GM06990 (cell line): ENCODE measurements at regions not wholly inside any gene's neighbourhood (a gene's known extent, or its start where the extent isn't known, plus 50 kb on each side); places are given as distances from the start of the nearest gene placed in this dataset.

Experiments
- DNase-seq: peaks from one replicate; pipeline ENCODE4 v3.0.0-alpha.2; 2011; ENCODE audit not compliant: insufficient read length; ENCODE audit errors: extremely low read depth
- H3K27me3 ChIP-seq: replicated peaks from 2 replicates; pipeline ENCODE4 v1.6.0; 2011; ENCODE audit warnings: low read length; ENCODE audit not compliant: control insufficient read depth, insufficient read depth
- H3K36me3 ChIP-seq: 2 replicates; pipeline ENCODE4 v1.5.1; 2011; ENCODE audit warnings: low read length; ENCODE audit not compliant: control insufficient read depth, insufficient read depth
- H3K4me3 ChIP-seq: replicated peaks from 2 replicates; pipeline ENCODE4 v1.5.1; 2011; ENCODE audit warnings: low read depth, mild to moderate bottlenecking, control low read depth, low read length
- TF ChIP-seq, protein P1 (sequence below): IDR thresholded peaks from 2 replicates; pipeline ENCODE4 v1.5.1; 2011; ENCODE audit warnings: low read length, control low read depth, mild to moderate bottlenecking, inconsistent platforms; ENCODE audit not compliant: insufficient read depth, poor library complexity, severe bottlenecking

DNA sequence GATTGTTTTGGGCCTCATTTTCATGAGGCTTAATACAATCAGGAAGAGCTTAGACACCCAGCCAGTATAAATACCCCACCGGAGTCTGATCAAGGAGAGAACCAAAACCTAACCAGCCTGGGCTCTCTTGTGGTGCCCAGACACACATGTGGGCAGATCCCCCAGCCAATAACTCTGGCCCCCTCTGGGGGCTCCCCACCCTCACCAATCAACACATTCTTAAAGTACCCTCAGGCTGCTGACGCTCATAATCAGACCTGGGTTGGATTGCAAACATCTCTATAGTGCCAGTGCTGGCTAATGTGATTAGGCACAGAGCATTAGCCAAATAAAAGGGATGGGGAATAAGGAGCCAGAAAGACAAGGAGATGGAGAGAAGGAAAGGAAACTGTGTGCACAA lies 329.6 kb downstream of the BCL11A start:
- Histone ChIP-seq H3K27me3 (no peaks in the 10 kb centered on the region; the same call in 1 of the 2 replicates), H3K4me3 (no peak overlapping the region), H3K36me3 (no peaks in the 10 kb centered on the region)
- no peak for DNase-seq
- TF ChIP-seq, protein P1, sequence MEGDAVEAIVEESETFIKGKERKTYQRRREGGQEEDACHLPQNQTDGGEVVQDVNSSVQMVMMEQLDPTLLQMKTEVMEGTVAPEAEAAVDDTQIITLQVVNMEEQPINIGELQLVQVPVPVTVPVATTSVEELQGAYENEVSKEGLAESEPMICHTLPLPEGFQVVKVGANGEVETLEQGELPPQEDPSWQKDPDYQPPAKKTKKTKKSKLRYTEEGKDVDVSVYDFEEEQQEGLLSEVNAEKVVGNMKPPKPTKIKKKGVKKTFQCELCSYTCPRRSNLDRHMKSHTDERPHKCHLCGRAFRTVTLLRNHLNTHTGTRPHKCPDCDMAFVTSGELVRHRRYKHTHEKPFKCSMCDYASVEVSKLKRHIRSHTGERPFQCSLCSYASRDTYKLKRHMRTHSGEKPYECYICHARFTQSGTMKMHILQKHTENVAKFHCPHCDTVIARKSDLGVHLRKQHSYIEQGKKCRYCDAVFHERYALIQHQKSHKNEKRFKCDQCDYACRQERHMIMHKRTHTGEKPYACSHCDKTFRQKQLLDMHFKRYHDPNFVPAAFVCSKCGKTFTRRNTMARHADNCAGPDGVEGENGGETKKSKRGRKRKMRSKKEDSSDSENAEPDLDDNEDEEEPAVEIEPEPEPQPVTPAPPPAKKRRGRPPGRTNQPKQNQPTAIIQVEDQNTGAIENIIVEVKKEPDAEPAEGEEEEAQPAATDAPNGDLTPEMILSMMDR, result no peak

DNA sequence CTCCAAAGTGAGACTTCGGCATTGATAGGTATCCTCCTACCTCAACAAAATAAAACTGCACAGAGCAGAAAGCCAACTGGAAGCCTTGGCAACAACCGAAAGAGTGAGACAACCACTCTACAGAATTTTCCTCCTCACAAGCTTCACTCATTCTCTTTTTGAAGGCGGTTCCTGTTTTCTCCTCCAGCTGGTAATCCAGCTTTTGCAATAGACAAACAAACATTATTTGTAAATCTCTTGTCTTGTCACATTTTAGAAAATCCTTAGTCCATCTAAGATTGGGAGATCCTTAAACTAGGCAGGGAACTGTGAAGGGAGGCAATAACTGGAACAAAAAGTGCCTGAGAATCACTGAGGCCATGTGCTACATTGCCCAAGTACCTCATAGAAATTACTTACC lies 332.4 kb downstream of the BCL11A start:
- no peaks in the 10 kb centered on the region; the same call in 1 of the 2 replicates for H3K27me3 ChIP-seq
- H3K4me3 ChIP-seq, result no peak overlapping the region
- TF ChIP-seq, protein P1, result no peak
- no peak for DNase-seq
- H3K36me3 ChIP-seq, result no peaks in the 10 kb centered on the region

- no peaks in the 10 kb centered on the region; the same call in 1 of the 2 replicates for H3K27me3 ChIP-seq
- DNase-seq, result no peak
These were observed 333.9 kb downstream of the BCL11A start for GRCh38 chr2:60219536-60219935.

DNA sequence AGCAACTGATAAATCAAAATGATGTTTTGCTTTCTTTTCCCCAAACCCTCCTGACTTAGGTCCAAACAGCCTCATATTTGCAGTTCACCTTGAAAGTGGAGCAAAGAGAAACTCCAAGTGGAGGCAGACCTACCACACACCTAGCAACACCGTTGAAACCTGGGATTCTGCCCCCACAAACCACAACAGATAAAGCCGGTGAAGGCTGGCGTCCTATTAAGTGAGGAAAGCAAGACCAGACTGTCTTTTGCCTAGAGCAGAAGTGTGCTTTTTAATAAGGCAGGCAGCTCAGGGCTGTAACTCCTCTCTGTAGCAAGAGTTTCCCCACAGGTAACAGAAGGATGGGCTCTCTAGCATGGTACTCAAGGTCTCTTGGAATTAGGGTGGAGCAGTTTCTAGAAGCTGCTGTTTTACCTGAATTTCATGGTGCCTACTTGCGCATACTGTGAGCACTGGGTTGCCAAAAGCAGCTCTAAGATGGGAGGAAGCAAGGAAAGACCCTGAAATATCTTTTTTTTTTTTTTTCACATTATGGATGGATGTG lies 336.9 kb downstream of the BCL11A start:
- Histone ChIP-seq H3K27me3 (no peaks in the 10 kb centered on the region), H3K4me3 (no peak overlapping the region), H3K36me3 (no peaks in the 10 kb centered on the region)
- TF ChIP-seq, protein P1, result no peak
- no peak for DNase-seq

More at GRCh38 chr2:60219536-60219935, 333.9 kb downstream of the BCL11A start:
- Histone ChIP-seq H3K36me3 (no peaks in the 10 kb centered on the region), H3K4me3 (no peak overlapping the region)
- TF ChIP-seq, protein P1, result no peak

- TF ChIP-seq, protein P1, result no peak
- H3K36me3 ChIP-seq, result no peaks in the 10 kb centered on the region
- DNase-seq, result no peak
- H3K27me3 ChIP-seq, result no peaks in the 10 kb centered on the region
- H3K4me3 ChIP-seq, result no peak overlapping the region
These were observed 338.0 kb downstream of the BCL11A start for GRCh38 chr2:60215386-60215901.

DNA sequence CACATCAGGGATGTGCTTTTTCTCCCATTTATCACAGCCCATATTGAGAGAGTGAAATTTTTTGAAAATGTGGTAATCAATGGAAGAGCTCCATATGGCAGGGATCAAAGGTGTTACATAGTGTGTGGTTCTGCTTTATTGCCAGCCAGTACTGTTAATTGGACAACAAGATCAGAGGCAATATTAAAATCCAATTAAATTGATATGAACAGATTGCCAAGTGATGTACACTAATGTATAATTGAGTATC lies 338.9 kb downstream of the BCL11A start:
- no peak for DNase-seq
- TF ChIP-seq, protein P1, result no peak
- no peaks in the 10 kb centered on the region for H3K36me3 ChIP-seq

More for the DNA sequence above, 338.9 kb downstream of the BCL11A start:
- Histone ChIP-seq H3K27me3 (no peaks in the 10 kb centered on the region), H3K4me3 (no peak overlapping the region)
